ENCODE measurements at regions not wholly inside any gene's neighbourhood (a gene's known extent, or its start where the extent isn't known, plus 50 kb on each side); places are given as distances from the start of the nearest gene placed in this dataset.

- no peak for TF ChIP-seq RNF2 (IDR thresholded peaks at IDR 0.05; ENCODE audit: borderline replicate concordance, low read depth, low read length, missing control alignments, poor library complexity, severe bottlenecking)
- no peak for TF ChIP-seq ATF3 (IDR thresholded peaks at IDR 0.05; ENCODE audit: insufficient read depth, low read depth, low read length)
- TF ChIP-seq SP1 (IDR thresholded peaks at IDR 0.05; ENCODE audit: low read depth, low read length) = no peak
- no peak for TF ChIP-seq SAP30 (IDR thresholded peaks at IDR 0.05; ENCODE audit: insufficient read depth, insufficient replicate concordance, low read length)
- no peak for TF ChIP-seq BRCA1 (IDR thresholded peaks at IDR 0.05; ENCODE audit: low read depth, low read length)
- TF ChIP-seq TEAD4 (IDR thresholded peaks at IDR 0.05; ENCODE audit: low read depth, low read length) = no peak
- TF ChIP-seq, protein P1, sequence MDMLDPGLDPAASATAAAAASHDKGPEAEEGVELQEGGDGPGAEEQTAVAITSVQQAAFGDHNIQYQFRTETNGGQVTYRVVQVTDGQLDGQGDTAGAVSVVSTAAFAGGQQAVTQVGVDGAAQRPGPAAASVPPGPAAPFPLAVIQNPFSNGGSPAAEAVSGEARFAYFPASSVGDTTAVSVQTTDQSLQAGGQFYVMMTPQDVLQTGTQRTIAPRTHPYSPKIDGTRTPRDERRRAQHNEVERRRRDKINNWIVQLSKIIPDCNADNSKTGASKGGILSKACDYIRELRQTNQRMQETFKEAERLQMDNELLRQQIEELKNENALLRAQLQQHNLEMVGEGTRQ (IDR thresholded peaks at IDR 0.05; ENCODE audit: low read length) = no peak
- TF ChIP-seq SIX5 (IDR thresholded peaks at IDR 0.05; ENCODE audit: low read depth, low read length) = no peak
Measured at GRCh38 chr13:110001670-110002275, 215.4 kb upstream of the IRS2 start (continued).

Data from H1 (cell line).